Breast epithelium (tissue), 4 donors: ENCODE measurements at regions not wholly inside any gene's neighbourhood (a gene's known extent, or its start where the extent isn't known, plus 50 kb on each side); places are given as distances from the start of the nearest gene placed in this dataset.

Experiments used
- DNase-seq, 2 donors: peaks; one replicate each; pipeline ENCODE4 v3.0.0-alpha.2; 2019; ENCODE audit warnings: low spot score in 2 of 2
- H3K27ac ChIP-seq, 2 donors: fragments of 200-600 bp; sonication (generic) in 1 of 2; one replicate each; pipeline ENCODE4 v1.5.1; 2016 to 2019; ENCODE audit warnings: mild to moderate bottlenecking in 1 of 2
- H3K27me3 ChIP-seq, 2 donors: fragments of 200-600 bp; sonication (generic) in 1 of 2; one replicate each; pipeline versions ENCODE4 v1.5.1 to v1.6.0; 2017 to 2019; ENCODE audit warnings: control low read depth in 1 of 2, mild to moderate bottlenecking in 1 of 2
- H3K36me3 ChIP-seq: fragments of 200-600 bp; one replicate; pipeline ENCODE4 v1.5.1; 2019
- H3K4me1 ChIP-seq, 2 donors: fragments of 200-600 bp; sonication (generic); one replicate each; pipeline ENCODE4 v1.5.1; 2016 to 2019; ENCODE audit warnings: control low read depth in 1 of 2
- H3K4me3 ChIP-seq, 3 donors: fragments of 200-600 bp; sonication (generic); 1 replicate in 2 of 3; 2 replicates in 1 of 3; pipeline ENCODE4 v1.5.1; 2016 to 2019; ENCODE audit warnings: mild to moderate bottlenecking in 3 of 3, moderate library complexity in 2 of 3
- H3K9me3 ChIP-seq, 2 donors: fragments of 200-600 bp; sonication (generic) in 1 of 2; one replicate each; pipeline ENCODE4 v1.5.1; 2016 to 2019; ENCODE audit warnings: control low read depth in 1 of 2
- CTCF ChIP-seq, 3 donors: fragments of 450-650 bp; IDR thresholded peaks; one replicate each; pipeline ENCODE4 v1.5.1; 2016 to 2017; ENCODE audit warnings: antibody characterized with exemption in 3 of 3, mild to moderate bottlenecking in 3 of 3, moderate library complexity in 3 of 3
- POLR2A ChIP-seq: fragments of 450-650 bp; IDR thresholded peaks from one replicate; pipeline ENCODE4 v1.6.1; 2016; ENCODE audit warnings: antibody characterized with exemption, mild to moderate bottlenecking, moderate library complexity
- POLR2AphosphoS5 ChIP-seq, 3 donors: sonication (generic); formaldehyde crosslinking; IDR thresholded peaks; one replicate each; pipeline ENCODE4 v1.6.1; 2017; ENCODE audit warnings: antibody characterized with exemption in 3 of 3
- intact Hi-C: fragments of 100-400 bp; cut with DNase I; formaldehyde crosslinking; loops from one replicate; pipeline ENCODE4 v1.15.1; 2023; ENCODE audit warnings: low total_unique reads

- Histone ChIP-seq H3K4me1 (no peaks in the 10 kb centered on the region), H3K27me3 (no peaks in the 10 kb centered on the region), H3K9me3 (no peaks in the 10 kb centered on the region), H3K36me3 (no peaks in the 10 kb centered on the region), H3K4me3 (no peak overlapping the region), H3K27ac (peak overlapping the region; percentile 27 to 45)
- no peak for DNase-seq
- TF ChIP-seq POLR2A: no peak
- no peak for TF ChIP-seq CTCF (IDR thresholded peaks at IDR 0.05)
- no peak for TF ChIP-seq POLR2AphosphoS5 (IDR thresholded peaks at IDR 0.05)
- intact Hi-C loops: no loop called here
These were observed 180.7 kb upstream of the SLC38A2 start for GRCh38 chr12:46553266-46553665.

GRCh38 chr12:46550266-46550879 lies 177.8 kb upstream of the SLC38A2 start:
- Histone ChIP-seq H3K9me3 (no peaks in the 10 kb centered on the region), H3K4me3 (no peak overlapping the region), H3K36me3 (no peaks in the 10 kb centered on the region), H3K27me3 (no peaks in the 10 kb centered on the region), H3K4me1 (peaks cover 0 to 3% of the 10 kb centered on the region in 2 donors), H3K27ac (no peak overlapping the region)
- TF ChIP-seq POLR2AphosphoS5 (IDR thresholded peaks at IDR 0.05) (no peak), POLR2A (no peak), CTCF (IDR thresholded peaks at IDR 0.05) (no peak)
- intact Hi-C loops: no loop called here
- DNase-seq: no peak

GRCh38 chr12:46549527-46550265 lies 177.1 kb upstream of the SLC38A2 start:
- no peak overlapping the region for H3K4me3 ChIP-seq
- H3K27ac ChIP-seq: no peak overlapping the region
- H3K9me3 ChIP-seq: no peaks in the 10 kb centered on the region
- H3K36me3 ChIP-seq: no peaks in the 10 kb centered on the region
- TF ChIP-seq POLR2AphosphoS5 (IDR thresholded peaks at IDR 0.05): no peak
- no peak for TF ChIP-seq POLR2A
- TF ChIP-seq CTCF (IDR thresholded peaks at IDR 0.05): no peak
- no peak for DNase-seq
- H3K4me1 ChIP-seq: peaks cover 0 to 3% of the 10 kb centered on the region in 2 donors
- no peaks in the 10 kb centered on the region for H3K27me3 ChIP-seq
- intact Hi-C loops: no loop called here

- TF ChIP-seq CTCF (IDR thresholded peaks at IDR 0.05) (no peak), POLR2A (no peak), POLR2AphosphoS5 (IDR thresholded peaks at IDR 0.05) (no peak)
- H3K27ac ChIP-seq: no peak overlapping the region
- intact Hi-C loops: no loop called here
These were observed 176.1 kb upstream of the SLC38A2 start for GRCh38 chr12:46548605-46549071.

More at GRCh38 chr12:46548605-46549071, 176.1 kb upstream of the SLC38A2 start:
- Histone ChIP-seq H3K36me3 (no peaks in the 10 kb centered on the region), H3K4me3 (no peak overlapping the region), H3K9me3 (no peaks in the 10 kb centered on the region), H3K4me1 (peaks cover 0 to 3% of the 10 kb centered on the region in 2 donors), H3K27me3 (no peaks in the 10 kb centered on the region)
- DNase-seq: no peak
